Upper lobe of right lung (tissue), 1 donor: ENCODE measurements at regions not wholly inside any gene's neighbourhood (a gene's known extent, or its start where the extent isn't known, plus 50 kb on each side); places are given as distances from the start of the nearest gene placed in this dataset.
A peak's percentile ranks its signal among the peaks of the same experiment; 100 is the strongest.

Experiments
- ATAC-seq: fragments of 200-7000 bp; cut with Tn5 transposase; one replicate; pipeline ENCODE4 v1.9.1; 2020; ENCODE audit warnings: mild to moderate bottlenecking, moderate library complexity
- DNase-seq: peaks from one replicate; pipeline ENCODE4 v3.0.0-alpha.2; 2020
- H3K27ac ChIP-seq: fragments of 200-600 bp; one replicate; pipeline ENCODE4 v1.8.0; 2022
- H3K27me3 ChIP-seq: fragments of 200-600 bp; one replicate; pipeline ENCODE4 v1.8.0; 2022; ENCODE audit warnings: mild to moderate bottlenecking
- H3K36me3 ChIP-seq: fragments of 200-600 bp; one replicate; pipeline ENCODE4 v1.8.0; 2022
- H3K4me1 ChIP-seq: fragments of 200-600 bp; one replicate; pipeline ENCODE4 v1.8.0; 2022
- H3K4me3 ChIP-seq: fragments of 200-600 bp; one replicate; pipeline ENCODE4 v1.8.0; 2022; ENCODE audit warnings: mild to moderate bottlenecking
- H3K9me3 ChIP-seq: fragments of 200-600 bp; one replicate; pipeline ENCODE4 v1.8.0; 2022
- CTCF ChIP-seq: fragments of 200-600 bp; IDR thresholded peaks from one replicate; pipeline ENCODE4 v1.8.0; 2022; ENCODE audit warnings: antibody characterized with exemption
- intact Hi-C: fragments of 100-400 bp; cut with DNase I; formaldehyde crosslinking; loops from one replicate; pipeline ENCODE4 v1.11.0; 2022
- donor health status: DM: no; HTN: yes; CAD: no; lungs with severe emphysema.

- no peaks in the 10 kb centered on the region for H3K27me3 ChIP-seq
- H3K4me1 ChIP-seq, result peaks cover 8% of the 10 kb centered on the region
- H3K36me3 ChIP-seq, result no peaks in the 10 kb centered on the region
- ATAC-seq (peak; percentile 41), DNase-seq (no peak)
- no peak overlapping the region for H3K4me3 ChIP-seq
- intact Hi-C loops, result no loop called here
- H3K9me3 ChIP-seq, result no peaks in the 10 kb centered on the region
- H3K27ac ChIP-seq, result no peak overlapping the region
- TF ChIP-seq CTCF, result no peak
Observed at GRCh38 chr13:40433577-40433976, 232.9 kb downstream of the FOXO1 start.

- no peaks in the 10 kb centered on the region for H3K36me3 ChIP-seq
- peaks cover 20% of the 10 kb centered on the region for H3K4me1 ChIP-seq
- intact Hi-C loops, result no loop called here
- DNase-seq (no peak), ATAC-seq (no peak)
- H3K27me3 ChIP-seq, result no peaks in the 10 kb centered on the region
- no peaks in the 10 kb centered on the region for H3K9me3 ChIP-seq
- H3K4me3 ChIP-seq, result no peak overlapping the region
- TF ChIP-seq CTCF, result no peak
- no peak overlapping the region for H3K27ac ChIP-seq
Observed at GRCh38 chr13:40434516-40435397, 231.7 kb downstream of the FOXO1 start.

GRCh38 chr13:40438022-40438680 lies 228.3 kb downstream of the FOXO1 start:
- H3K4me1 ChIP-seq, result peaks cover 41% of the 10 kb centered on the region
- no peaks in the 10 kb centered on the region for H3K27me3 ChIP-seq
- intact Hi-C loops, result no loop called here
- no peak for TF ChIP-seq CTCF
- no peak overlapping the region for H3K4me3 ChIP-seq
- no peak for ATAC-seq
- no peak for DNase-seq
- peak overlapping the region; percentile 78 for H3K27ac ChIP-seq
- no peaks in the 10 kb centered on the region for H3K9me3 ChIP-seq
- H3K36me3 ChIP-seq, result no peaks in the 10 kb centered on the region

- ATAC-seq (no peak), DNase-seq (no peak)
- Histone ChIP-seq H3K36me3 (no peaks in the 10 kb centered on the region), H3K9me3 (no peaks in the 10 kb centered on the region), H3K4me1 (peaks cover 41% of the 10 kb centered on the region), H3K27ac (peak overlapping the region; percentile 78), H3K27me3 (no peaks in the 10 kb centered on the region), H3K4me3 (peak overlapping the region; percentile 19)
- intact Hi-C loops, result no loop called here
- TF ChIP-seq CTCF, result no peak
Observed at GRCh38 chr13:40438999-40439797, 227.2 kb downstream of the FOXO1 start.

GRCh38 chr13:40439928-40440327 lies 226.5 kb downstream of the FOXO1 start:
- TF ChIP-seq CTCF, result no peak
- no peak overlapping the region for H3K4me3 ChIP-seq

More at GRCh38 chr13:40439928-40440327, 226.5 kb downstream of the FOXO1 start:
- H3K9me3 ChIP-seq, result no peaks in the 10 kb centered on the region
- no peak for DNase-seq
- no peaks in the 10 kb centered on the region for H3K36me3 ChIP-seq
- intact Hi-C loops, result no loop called here
- H3K27ac ChIP-seq, result peak overlapping the region; percentile 78
- peak; percentile 52 for ATAC-seq
- no peaks in the 10 kb centered on the region for H3K27me3 ChIP-seq
- H3K4me1 ChIP-seq, result peaks cover 41% of the 10 kb centered on the region
